HEK293 (cell line): ENCODE measurements at regions not wholly inside any gene's neighbourhood (a gene's known extent, or its start where the extent isn't known, plus 50 kb on each side); places are given as distances from the start of the nearest gene placed in this dataset.

Experiments used
- CTCF ChIP-seq: fragments of 450-650 bp; formaldehyde crosslinking; IDR thresholded peaks from 2 replicates; pipeline ENCODE4 v1.5.1; 2016; ENCODE audit warnings: missing biosample characterization, missing genetic modification characterization
- EGR2 ChIP-seq: fragments of 450-650 bp; formaldehyde crosslinking; IDR thresholded peaks from 2 replicates; pipeline ENCODE4 v1.5.1; 2016; ENCODE audit warnings: low read depth, missing biosample characterization, missing genetic modification characterization
- FEZF1 ChIP-seq: fragments of 450-650 bp; formaldehyde crosslinking; IDR thresholded peaks from 2 replicates; pipeline ENCODE4 v1.5.1; 2016; ENCODE audit warnings: missing biosample characterization, missing genetic modification characterization
- MEIS1 ChIP-seq: sonication (generic); formaldehyde crosslinking; IDR thresholded peaks from 2 replicates; pipeline ENCODE4 v1.8.1; 2022; ENCODE audit warnings: missing genetic modification reagents, mild to moderate bottlenecking, borderline replicate concordance
- YY1 ChIP-seq: fragments of 450-650 bp; formaldehyde crosslinking; IDR thresholded peaks from 2 replicates; pipeline ENCODE4 v1.5.1; 2018; ENCODE audit warnings: missing biosample characterization, missing genetic modification characterization
- ZNF132 ChIP-seq: fragments of 450-650 bp; formaldehyde crosslinking; IDR thresholded peaks from 2 replicates; pipeline ENCODE4 v1.5.1; 2017; ENCODE audit warnings: missing biosample characterization, missing genetic modification characterization, borderline replicate concordance
- ZNF26 ChIP-seq: fragments of 450-650 bp; formaldehyde crosslinking; IDR thresholded peaks from 2 replicates; pipeline ENCODE4 v1.5.1; 2016; ENCODE audit warnings: missing biosample characterization, missing genetic modification characterization
- ZNF274 ChIP-seq, 2 experiments: fragments of 200-500 bp in 1 of 2; fragments of 450-650 bp in 1 of 2; sonication (Bioruptor generic) in 1 of 2; formaldehyde crosslinking in 1 of 2; IDR thresholded peaks; 2 replicates each; pipeline versions ENCODE4 v1.5.1 to v1.6.1; 2014 to 2016; ENCODE audit warnings: borderline replicate concordance in 1 of 2, inconsistent platforms in 1 of 2, low read length in 1 of 2, missing biosample characterization in 1 of 2, missing genetic modification characterization in 1 of 2
- ZNF433 ChIP-seq: fragments of 450-650 bp; formaldehyde crosslinking; IDR thresholded peaks from 2 replicates; pipeline ENCODE4 v1.5.1; 2016; ENCODE audit warnings: missing biosample characterization, missing genetic modification characterization, low read depth
- ZNF501 ChIP-seq: fragments of 450-650 bp; formaldehyde crosslinking; IDR thresholded peaks from 2 replicates; pipeline ENCODE4 v1.5.1; 2016; ENCODE audit warnings: missing biosample characterization, missing genetic modification characterization
- ZNF792 ChIP-seq: fragments of 450-650 bp; formaldehyde crosslinking; IDR thresholded peaks from 2 replicates; pipeline ENCODE4 v1.5.1; 2016; ENCODE audit warnings: missing biosample characterization, missing genetic modification characterization
- ZNF837 ChIP-seq: fragments of 450-650 bp; formaldehyde crosslinking; IDR thresholded peaks from 2 replicates; pipeline ENCODE4 v1.5.1; 2016; ENCODE audit warnings: missing biosample characterization, missing genetic modification characterization
- TF ChIP-seq, protein P1 (sequence below): fragments of 450-650 bp; formaldehyde crosslinking; IDR thresholded peaks from 2 replicates; pipeline ENCODE4 v1.5.1; 2016; ENCODE audit warnings: missing biosample characterization, missing genetic modification characterization
- TF ChIP-seq, protein P2 (sequence below): fragments of 450-650 bp; formaldehyde crosslinking; IDR thresholded peaks from 2 replicates; pipeline ENCODE4 v1.5.1; 2016; ENCODE audit warnings: missing biosample characterization, missing genetic modification characterization, low read depth

GRCh38 chr5:162214551-162214950, 147.0 kb downstream of the GABRG2 start:
- TF ChIP-seq MEIS1 (CRISPR knock-in tag) (no peak), ZNF501 (tag by site-specific recombination) (no peak), CTCF (no peak), ZNF837 (tag by site-specific recombination) (no peak), ZNF26 (tag by site-specific recombination) (no peak), ZNF433 (tag by site-specific recombination) (no peak), ZNF792 (tag by site-specific recombination) (no peak), YY1 (tag by site-specific recombination) (no peak), ZNF274 (IDR thresholded peaks at IDR 0.05; ENCODE audit: low read length) (no peak), ZNF274 (tag by site-specific recombination; IDR thresholded peaks at IDR 0.05; ENCODE audit: borderline replicate concordance) (no peak), EGR2 (tag by site-specific recombination) (no peak), FEZF1 (tag by site-specific recombination) (no peak), ZNF132 (tag by site-specific recombination) (no peak)
- TF ChIP-seq, protein P1, sequence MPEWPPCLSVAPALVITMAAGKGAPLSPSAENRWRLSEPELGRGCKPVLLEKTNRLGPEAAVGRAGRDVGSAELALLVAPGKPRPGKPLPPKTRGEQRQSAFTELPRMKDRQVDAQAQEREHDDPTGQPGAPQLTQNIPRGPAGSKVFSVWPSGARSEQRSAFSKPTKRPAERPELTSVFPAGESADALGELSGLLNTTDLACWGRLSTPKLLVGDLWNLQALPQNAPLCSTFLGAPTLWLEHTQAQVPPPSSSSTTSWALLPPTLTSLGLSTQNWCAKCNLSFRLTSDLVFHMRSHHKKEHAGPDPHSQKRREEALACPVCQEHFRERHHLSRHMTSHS (tag by site-specific recombination), result no peak
- TF ChIP-seq, protein P2, sequence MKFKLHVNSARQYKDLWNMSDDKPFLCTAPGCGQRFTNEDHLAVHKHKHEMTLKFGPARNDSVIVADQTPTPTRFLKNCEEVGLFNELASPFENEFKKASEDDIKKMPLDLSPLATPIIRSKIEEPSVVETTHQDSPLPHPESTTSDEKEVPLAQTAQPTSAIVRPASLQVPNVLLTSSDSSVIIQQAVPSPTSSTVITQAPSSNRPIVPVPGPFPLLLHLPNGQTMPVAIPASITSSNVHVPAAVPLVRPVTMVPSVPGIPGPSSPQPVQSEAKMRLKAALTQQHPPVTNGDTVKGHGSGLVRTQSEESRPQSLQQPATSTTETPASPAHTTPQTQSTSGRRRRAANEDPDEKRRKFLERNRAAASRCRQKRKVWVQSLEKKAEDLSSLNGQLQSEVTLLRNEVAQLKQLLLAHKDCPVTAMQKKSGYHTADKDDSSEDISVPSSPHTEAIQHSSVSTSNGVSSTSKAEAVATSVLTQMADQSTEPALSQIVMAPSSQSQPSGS, result no peak
